SK-N-SH (cell line): ENCODE measurements at regions not wholly inside any gene's neighbourhood (a gene's known extent, or its start where the extent isn't known, plus 50 kb on each side); places are given as distances from the start of the nearest gene placed in this dataset.

Source experiments
- CTCF ChIA-PET: fragments of 300-600, 350-600 bp; formaldehyde crosslinking; extraction: SDS; loops from one replicate; lab custom pipeline; 2021; lab: Yijun Ruan, JAX
- POLR2A ChIA-PET: fragments of 350-600 bp; sonication (Branson Sonifier 250); formaldehyde crosslinking; extraction: SDS; loops from one replicate; lab custom pipeline; 2020; ENCODE audit warnings: antibody characterized with exemption, inconsistent platforms; lab: Yijun Ruan, JAX
- DNase-seq: peaks from one replicate; pipeline ENCODE4 v3.0.0; 2012
- H2AFZ ChIP-seq: fragments of 200-600 bp; sonication (generic); 2 replicates; pipeline ENCODE4 v1.8.1; 2016; ENCODE audit warnings: antibody characterized with exemption, mild to moderate bottlenecking, low read depth
- H3F3A ChIP-seq: fragments of 200-600 bp; sonication (generic); replicated peaks from 2 replicates; pipeline ENCODE3; 2016; ENCODE audit warnings: antibody characterized with exemption, mild to moderate bottlenecking; ENCODE audit not compliant: insufficient read depth
- H3K27ac ChIP-seq, 2 experiments: fragments of 200-500 bp in 1 of 2; fragments of 200-600 bp in 1 of 2; sonication (Bioruptor generic) in 1 of 2; sonication (generic), shearing (Covaris generic) in 1 of 2; 2 replicates each; pipeline versions ENCODE4 v1.5.1 to v1.6.1; 2014 to 2016; ENCODE audit warnings: low read depth in 2 of 2, inconsistent platforms in 1 of 2, low read length in 1 of 2, mild to moderate bottlenecking in 1 of 2, mixed read lengths in 1 of 2
- H3K27me3 ChIP-seq: fragments of 200-600 bp; sonication (generic), shearing (Covaris generic); 2 replicates; pipeline ENCODE4 v1.6.1; 2016; ENCODE audit warnings: mixed run types; ENCODE audit not compliant: insufficient read depth
- H3K36me3 ChIP-seq, 2 experiments: fragments of 200-500 bp in 1 of 2; fragments of 200-600 bp in 1 of 2; sonication (Bioruptor generic) in 1 of 2; sonication (generic) in 1 of 2; replicated peaks in 1 of 2; 2 replicates each; pipeline versions ENCODE3 to v1.5.1; 2014 to 2016; ENCODE audit warnings: low read length in 1 of 2, mild to moderate bottlenecking in 1 of 2; ENCODE audit not compliant: insufficient read depth in 2 of 2, control insufficient read depth in 1 of 2
- H3K4me1 ChIP-seq, 2 experiments: fragments of 200-500 bp in 1 of 2; fragments of 200-600 bp in 1 of 2; sonication (Bioruptor generic) in 1 of 2; sonication (generic), shearing (Covaris generic) in 1 of 2; 2 replicates each; pipeline versions ENCODE4 v1.5.1 to v1.6.1; 2014 to 2016; ENCODE audit warnings: low read depth in 1 of 2, low read length in 1 of 2, mixed run types in 1 of 2; ENCODE audit not compliant: insufficient read depth in 2 of 2, control insufficient read depth in 1 of 2
- H3K4me2 ChIP-seq: fragments of 200-600 bp; sonication (generic), shearing (Covaris generic); 2 replicates; pipeline ENCODE4 v1.6.1; 2017; ENCODE audit warnings: mixed run types
- H3K4me3 ChIP-seq, 2 experiments: fragments of 200-500 bp in 1 of 2; fragments of 200-600 bp in 1 of 2; sonication (Bioruptor generic) in 1 of 2; sonication (generic), shearing (Covaris generic) in 1 of 2; 2 replicates each; pipeline versions ENCODE4 v1.5.1 to v1.8.1; 2014 to 2016; ENCODE audit warnings: low read depth in 2 of 2, inconsistent platforms in 1 of 2, low read length in 1 of 2, mild to moderate bottlenecking in 1 of 2, mixed read lengths in 1 of 2, moderate library complexity in 1 of 2
- H3K79me2 ChIP-seq: fragments of 200-600 bp; sonication (generic); 2 replicates; pipeline ENCODE4 v1.8.1; 2017; ENCODE audit warnings: mild to moderate bottlenecking; ENCODE audit not compliant: insufficient read depth
- H3K9ac ChIP-seq: fragments of 200-600 bp; sonication (generic); 2 replicates; pipeline ENCODE4 v1.6.1; 2017; ENCODE audit warnings: mixed run types
- H3K9me2 ChIP-seq: fragments of 200-600 bp; sonication (generic); 2 replicates; pipeline ENCODE4 v1.6.1; 2017; ENCODE audit warnings: mixed run types
- H3K9me3 ChIP-seq: fragments of 200-600 bp; sonication (generic); 2 replicates; pipeline ENCODE4 v1.6.1; 2017; ENCODE audit warnings: mixed run types, mild to moderate bottlenecking, moderate library complexity
- H4K20me1 ChIP-seq: fragments of 200-600 bp; sonication (generic); 2 replicates; pipeline ENCODE4 v1.6.1; 2017; ENCODE audit warnings: mild to moderate bottlenecking, mixed run types; ENCODE audit not compliant: insufficient read depth
- CTCF ChIP-seq: fragments of 200-600 bp; sonication (generic); IDR thresholded peaks from 2 replicates; pipeline ENCODE4 v1.6.1; 2017; ENCODE audit warnings: antibody characterized with exemption, mild to moderate bottlenecking, moderate library complexity
- ELF1 ChIP-seq: IDR thresholded peaks from 2 replicates; pipeline ENCODE4 v1.4.0; 2012
- EP300 ChIP-seq, 2 experiments: IDR thresholded peaks; 2 replicates each; pipeline versions ENCODE4 v1.4.0 to v1.6.1; 2012; ENCODE audit warnings: borderline replicate concordance in 1 of 2, low read depth in 1 of 2, low read length in 1 of 2
- FOSL2 ChIP-seq: IDR thresholded peaks from 2 replicates; pipeline ENCODE4 v1.4.0; 2012; ENCODE audit warnings: low read depth, mild to moderate bottlenecking, moderate library complexity, borderline replicate concordance
- FOXJ3 ChIP-seq: sonication (generic); formaldehyde crosslinking; IDR thresholded peaks from 2 replicates; pipeline ENCODE4 v1.5.1; 2020; ENCODE audit warnings: mild to moderate bottlenecking, missing genetic modification reagents
- FOXM1 ChIP-seq: IDR thresholded peaks from 2 replicates; pipeline ENCODE4 v1.4.0; 2012; ENCODE audit warnings: low read depth, mild to moderate bottlenecking
- MEF2A ChIP-seq: IDR thresholded peaks from 2 replicates; pipeline ENCODE4 v1.4.0; 2012; ENCODE audit warnings: low read depth, borderline replicate concordance
- RXRA ChIP-seq: IDR thresholded peaks from 2 replicates; pipeline ENCODE4 v1.4.0; 2012; ENCODE audit warnings: low read depth, mild to moderate bottlenecking, borderline replicate concordance
- SIN3A ChIP-seq: IDR thresholded peaks from 2 replicates; pipeline ENCODE4 v1.6.1; 2012; ENCODE audit warnings: low read depth, mild to moderate bottlenecking, low read length, moderate library complexity, borderline replicate concordance
- TAF1 ChIP-seq: IDR thresholded peaks from 2 replicates; pipeline ENCODE4 v1.6.1; 2012; ENCODE audit warnings: low read depth, mild to moderate bottlenecking, low read length, moderate library complexity, borderline replicate concordance
- TEAD4 ChIP-seq: IDR thresholded peaks from 2 replicates; pipeline ENCODE4 v1.4.0; 2012; ENCODE audit warnings: mild to moderate bottlenecking, borderline replicate concordance; ENCODE audit not compliant: insufficient read depth
- whole genome bisulfite sequencing: methylation state at CpG from one replicate; pipeline ENCODE4 v1.1.6; 2017; ENCODE audit warnings: low lambda C conversion rate; 5-methylcytosine and 5-hydroxymethylcytosine counted together
- TF ChIP-seq, protein P1 (sequence below): fragments of 150-350 bp; IDR thresholded peaks from 2 replicates; pipeline ENCODE4 v1.6.1; 2017; ENCODE audit warnings: antibody characterized with exemption, low read length, low read depth, borderline replicate concordance
- TF ChIP-seq, protein P2 (sequence below): IDR thresholded peaks from 2 replicates; pipeline ENCODE4 v1.4.0; 2012; ENCODE audit warnings: low read depth
- TF ChIP-seq, protein P3 (sequence below): IDR thresholded peaks from 2 replicates; pipeline ENCODE4 v1.6.1; 2012; ENCODE audit warnings: mild to moderate bottlenecking, low read depth, low read length, moderate library complexity

- no peaks in the 10 kb centered on the region for H3K36me3 ChIP-seq
- no peak overlapping the region for H3K9ac ChIP-seq
- POLR2A ChIA-PET: no interaction called here
- no peak overlapping the region for H3K27ac ChIP-seq
- no peaks in the 10 kb centered on the region for H3K9me3 ChIP-seq
- CTCF ChIA-PET: interaction anchor here (0.9 to 1.2 kb wide), 2 partner anchors 11 to 21 kb away, joined by 3 read pairs; no protein-coding TSS in a partner anchor
- H3F3A ChIP-seq: no peaks in the 10 kb centered on the region
- no peaks in the 10 kb centered on the region for H4K20me1 ChIP-seq
- H3K79me2 ChIP-seq: no peaks in the 10 kb centered on the region
- H3K27me3 ChIP-seq: no peaks in the 10 kb centered on the region
- H3K4me2 ChIP-seq: no peak overlapping the region
- no peak overlapping the region for H2AFZ ChIP-seq
- H3K4me1 ChIP-seq: no peaks in the 10 kb centered on the region; a peak in 2 of 4 replicates
- TF ChIP-seq FOXM1: no peak
- TF ChIP-seq SIN3A: no peak
- TF ChIP-seq, protein P1, sequence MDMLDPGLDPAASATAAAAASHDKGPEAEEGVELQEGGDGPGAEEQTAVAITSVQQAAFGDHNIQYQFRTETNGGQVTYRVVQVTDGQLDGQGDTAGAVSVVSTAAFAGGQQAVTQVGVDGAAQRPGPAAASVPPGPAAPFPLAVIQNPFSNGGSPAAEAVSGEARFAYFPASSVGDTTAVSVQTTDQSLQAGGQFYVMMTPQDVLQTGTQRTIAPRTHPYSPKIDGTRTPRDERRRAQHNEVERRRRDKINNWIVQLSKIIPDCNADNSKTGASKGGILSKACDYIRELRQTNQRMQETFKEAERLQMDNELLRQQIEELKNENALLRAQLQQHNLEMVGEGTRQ: no peak
- TF ChIP-seq, protein P2, sequence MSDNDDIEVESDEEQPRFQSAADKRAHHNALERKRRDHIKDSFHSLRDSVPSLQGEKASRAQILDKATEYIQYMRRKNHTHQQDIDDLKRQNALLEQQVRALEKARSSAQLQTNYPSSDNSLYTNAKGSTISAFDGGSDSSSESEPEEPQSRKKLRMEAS: no peak
- no peak for TF ChIP-seq EP300 (IDR thresholded peaks at IDR 0.05; ENCODE audit: borderline replicate concordance in 1 of 2, low read depth in 1 of 2, low read length in 1 of 2)
- TF ChIP-seq RXRA: no peak
- TF ChIP-seq TAF1: no peak
- TF ChIP-seq, protein P3, sequence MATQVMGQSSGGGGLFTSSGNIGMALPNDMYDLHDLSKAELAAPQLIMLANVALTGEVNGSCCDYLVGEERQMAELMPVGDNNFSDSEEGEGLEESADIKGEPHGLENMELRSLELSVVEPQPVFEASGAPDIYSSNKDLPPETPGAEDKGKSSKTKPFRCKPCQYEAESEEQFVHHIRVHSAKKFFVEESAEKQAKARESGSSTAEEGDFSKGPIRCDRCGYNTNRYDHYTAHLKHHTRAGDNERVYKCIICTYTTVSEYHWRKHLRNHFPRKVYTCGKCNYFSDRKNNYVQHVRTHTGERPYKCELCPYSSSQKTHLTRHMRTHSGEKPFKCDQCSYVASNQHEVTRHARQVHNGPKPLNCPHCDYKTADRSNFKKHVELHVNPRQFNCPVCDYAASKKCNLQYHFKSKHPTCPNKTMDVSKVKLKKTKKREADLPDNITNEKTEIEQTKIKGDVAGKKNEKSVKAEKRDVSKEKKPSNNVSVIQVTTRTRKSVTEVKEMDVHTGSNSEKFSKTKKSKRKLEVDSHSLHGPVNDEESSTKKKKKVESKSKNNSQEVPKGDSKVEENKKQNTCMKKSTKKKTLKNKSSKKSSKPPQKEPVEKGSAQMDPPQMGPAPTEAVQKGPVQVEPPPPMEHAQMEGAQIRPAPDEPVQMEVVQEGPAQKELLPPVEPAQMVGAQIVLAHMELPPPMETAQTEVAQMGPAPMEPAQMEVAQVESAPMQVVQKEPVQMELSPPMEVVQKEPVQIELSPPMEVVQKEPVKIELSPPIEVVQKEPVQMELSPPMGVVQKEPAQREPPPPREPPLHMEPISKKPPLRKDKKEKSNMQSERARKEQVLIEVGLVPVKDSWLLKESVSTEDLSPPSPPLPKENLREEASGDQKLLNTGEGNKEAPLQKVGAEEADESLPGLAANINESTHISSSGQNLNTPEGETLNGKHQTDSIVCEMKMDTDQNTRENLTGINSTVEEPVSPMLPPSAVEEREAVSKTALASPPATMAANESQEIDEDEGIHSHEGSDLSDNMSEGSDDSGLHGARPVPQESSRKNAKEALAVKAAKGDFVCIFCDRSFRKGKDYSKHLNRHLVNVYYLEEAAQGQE: no peak
- no peak for TF ChIP-seq CTCF
- TF ChIP-seq, all 33 proteins: peak for 0
- no peak for DNase-seq
- 76% methylated on average over 5 of the region's 5 CpGs for WGBS
- Histone ChIP-seq H3K4me3 (no peak overlapping the region), H3K9me2 (no peaks in the 10 kb centered on the region)
Measured at GRCh38 chr2:151137526-151137925, 124.1 kb downstream of the RBM43 start.

- H3K9ac ChIP-seq: no peak overlapping the region
- TF ChIP-seq SIN3A (no peak), FOXJ3 (CRISPR knock-in tag) (no peak), TEAD4 (no peak), FOSL2 (no peak), MEF2A (no peak), ELF1 (no peak)
- H3K27ac ChIP-seq: no peak overlapping the region
- no peaks in the 10 kb centered on the region for H3F3A ChIP-seq
- ChIA-PET POLR2A (no interaction called here), CTCF (interaction anchor here (0.5 to 0.9 kb wide), 2 partner anchors 16 to 19 kb away, joined by 3 read pairs; no protein-coding TSS in a partner anchor)
- H3K4me1 ChIP-seq: no peaks in the 10 kb centered on the region
- H3K79me2 ChIP-seq: no peaks in the 10 kb centered on the region
- no peaks in the 10 kb centered on the region for H4K20me1 ChIP-seq
- H3K36me3 ChIP-seq: no peaks in the 10 kb centered on the region
- H3K9me2 ChIP-seq: no peaks in the 10 kb centered on the region
- no peak for DNase-seq
- no peak overlapping the region for H3K4me2 ChIP-seq
- H3K9me3 ChIP-seq: 0 out of 2 replicates have a peak, but pooled peaks cover 5% of the 10 kb centered on the region
- H3K27me3 ChIP-seq: no peaks in the 10 kb centered on the region
- 66% methylated on average over 2 of the region's 2 CpGs for WGBS
- no peak overlapping the region for H2AFZ ChIP-seq
- no peak overlapping the region for H3K4me3 ChIP-seq
Measured at GRCh38 chr2:151120011-151120410, 141.7 kb downstream of the RBM43 start.
